WERI-Rb-1 (cell line): ENCODE measurements at regions not wholly inside any gene's neighbourhood (a gene's known extent, or its start where the extent isn't known, plus 50 kb on each side); places are given as distances from the start of the nearest gene placed in this dataset.

Source experiments
- DNase-seq: peaks from one replicate; pipeline ENCODE4 v3.0.0-alpha.2; 2020
- H3K27ac ChIP-seq: fragments of 250-450 bp; sonication (Bioruptor Pico); 2 replicates; pipeline ENCODE4 v1.5.1; 2020; ENCODE audit warnings: mild to moderate bottlenecking, moderate library complexity
- H3K27me3 ChIP-seq: fragments of 250-450 bp; sonication (Bioruptor Pico); 2 replicates; pipeline ENCODE4 v1.5.1; 2021; ENCODE audit warnings: mild to moderate bottlenecking, low read depth, moderate library complexity; ENCODE audit not compliant: insufficient read depth, severe bottlenecking
- H3K36me3 ChIP-seq: fragments of 250-450 bp; sonication (Bioruptor Pico); 2 replicates; pipeline ENCODE4 v1.5.1; 2020; ENCODE audit warnings: mild to moderate bottlenecking, moderate library complexity
- H3K4me3 ChIP-seq: 2 replicates; pipeline ENCODE4 v1.5.1; 2011; ENCODE audit warnings: low read depth, mild to moderate bottlenecking, control low read depth, low read length
- H3K9me3 ChIP-seq: fragments of 250-450 bp; sonication (Bioruptor Pico); 2 replicates; pipeline ENCODE4 v1.5.1; 2021; ENCODE audit warnings: mild to moderate bottlenecking, moderate library complexity; ENCODE audit not compliant: severe bottlenecking
- CTCF ChIP-seq: IDR thresholded peaks from 2 replicates; pipeline ENCODE4 v1.5.1; 2011; ENCODE audit warnings: low read depth, mild to moderate bottlenecking, control low read depth, inconsistent platforms, low read length

- Histone ChIP-seq H3K36me3 (no peaks in the 10 kb centered on the region; the same call in 1 of the 2 replicates), H3K4me3 (no peak overlapping the region), H3K27me3 (no peaks in the 10 kb centered on the region), H3K27ac (no peak overlapping the region), H3K9me3 (no peaks in the 10 kb centered on the region)
- DNase-seq = no peak
- no peak for TF ChIP-seq CTCF
These were observed 1147.8 kb downstream of the BRD1 start for GRCh38 chr22:48679656-48680555.

DNA sequence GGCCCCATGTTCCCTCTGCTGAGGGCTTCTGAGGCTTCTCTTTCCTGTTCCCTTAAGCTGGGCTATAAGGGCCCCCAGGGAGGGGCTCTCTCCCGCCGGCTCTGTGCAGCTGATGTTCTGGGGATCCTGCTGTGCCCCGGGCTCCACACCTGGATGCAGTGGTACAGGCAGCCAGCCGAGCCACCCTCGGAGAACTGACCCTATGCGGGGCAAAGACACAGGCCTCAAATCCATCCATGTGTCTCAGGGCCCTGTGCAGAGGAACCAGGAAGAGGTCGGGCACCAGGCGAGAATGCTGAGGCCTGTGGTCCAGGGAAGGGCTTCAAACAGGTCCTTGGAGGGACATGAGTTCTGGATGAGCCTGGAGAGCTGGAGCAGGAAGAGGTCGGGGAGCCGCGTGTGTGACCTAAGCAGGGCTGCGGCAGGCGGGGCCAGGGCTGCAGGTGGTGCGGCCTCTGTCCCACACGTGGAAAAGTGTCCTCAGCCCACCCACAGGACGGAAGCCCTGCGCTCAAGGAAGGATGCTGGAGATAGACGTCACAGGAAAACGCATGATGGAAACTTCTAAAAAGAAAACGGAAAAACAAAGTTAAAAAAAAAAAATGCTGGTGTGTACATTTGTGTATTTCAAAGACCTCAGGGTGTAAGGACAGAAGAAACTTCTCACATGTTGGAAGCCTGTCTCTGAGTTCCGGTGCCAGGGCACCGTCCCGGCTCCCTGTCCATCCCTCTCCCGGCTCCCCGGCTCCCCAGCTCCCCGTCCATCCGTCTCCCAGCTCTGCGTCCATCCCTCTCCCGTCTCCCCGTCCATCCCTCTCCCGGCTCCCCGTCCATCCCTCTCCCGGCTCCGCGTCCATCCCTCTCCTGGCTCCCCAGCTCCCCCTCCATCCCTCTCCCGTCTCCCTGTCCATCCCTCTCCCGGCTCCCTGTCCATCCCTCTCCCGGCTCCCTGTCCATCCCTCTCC is 1149.2 kb downstream of the BRD1 start:
- DNase-seq = no peak
- Histone ChIP-seq H3K27ac (no peak overlapping the region), H3K36me3 (no peaks in the 10 kb centered on the region), H3K27me3 (no peaks in the 10 kb centered on the region), H3K4me3 (no peak overlapping the region), H3K9me3 (no peaks in the 10 kb centered on the region)
- no peak for TF ChIP-seq CTCF

- no peak for TF ChIP-seq CTCF
- Histone ChIP-seq H3K27me3 (no peaks in the 10 kb centered on the region), H3K27ac (no peak overlapping the region), H3K9me3 (peaks cover 2% of the 10 kb centered on the region), H3K4me3 (no peak overlapping the region), H3K36me3 (no peaks in the 10 kb centered on the region; the same call in 1 of the 2 replicates)
- DNase-seq = no peak
These were observed 1150.1 kb downstream of the BRD1 start for GRCh38 chr22:48677621-48678020.

DNA sequence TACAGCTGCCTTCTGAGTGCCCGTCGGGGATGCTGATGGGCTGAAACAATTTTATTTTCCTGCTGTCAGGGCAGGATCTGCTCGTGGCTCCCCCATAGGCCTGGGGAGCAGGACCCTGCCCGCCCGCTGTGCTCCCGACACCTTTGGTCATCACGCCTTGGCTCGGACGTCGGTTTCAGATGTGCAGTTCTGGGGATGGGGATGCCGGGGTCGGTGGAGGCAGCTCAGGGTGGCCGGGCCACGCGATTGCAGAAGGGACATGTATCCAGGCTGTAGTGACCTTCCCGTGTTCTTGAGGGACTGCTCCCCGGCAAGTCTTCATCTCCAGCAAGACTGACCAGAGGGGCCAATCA is 1150.5 kb downstream of the BRD1 start:
- H3K27ac ChIP-seq = no peak overlapping the region
- peaks cover 5% of the 10 kb centered on the region for H3K9me3 ChIP-seq
- no peaks in the 10 kb centered on the region for H3K27me3 ChIP-seq
- TF ChIP-seq CTCF = no peak
- no peak overlapping the region for H3K4me3 ChIP-seq
- peaks cover 4% of the 10 kb centered on the region; the same call in 1 of the 2 replicates for H3K36me3 ChIP-seq
- DNase-seq = no peak

GRCh38 chr22:48676266-48677167 is 1151.2 kb downstream of the BRD1 start:
- TF ChIP-seq CTCF = no peak

More at GRCh38 chr22:48676266-48677167, 1151.2 kb downstream of the BRD1 start:
- Histone ChIP-seq H3K9me3 (peaks cover 5% of the 10 kb centered on the region), H3K27ac (no peak overlapping the region), H3K4me3 (no peak overlapping the region), H3K36me3 (peaks cover 6% of the 10 kb centered on the region; the same call in 1 of the 2 replicates), H3K27me3 (no peaks in the 10 kb centered on the region)
- no peak for DNase-seq
